Mesenchymal stem cell (in vitro differentiated cells and primary cell): ENCODE measurements at regions not wholly inside any gene's neighbourhood (a gene's known extent, or its start where the extent isn't known, plus 50 kb on each side); places are given as distances from the start of the nearest gene placed in this dataset.

Experiments
- DNase-seq: peaks from one replicate; pipeline ENCODE4 v3.0.0-alpha.2; 2013
- H2AFZ ChIP-seq: one replicate; pipeline ENCODE4 v1.6.1; 2013; ENCODE audit warnings: low read depth, mild to moderate bottlenecking, control low read depth, inconsistent platforms, low read length, moderate library complexity
- H2AK5ac ChIP-seq: 2 replicates; pipeline ENCODE4 v1.6.1; 2013; ENCODE audit warnings: low read length, moderate library complexity, mild to moderate bottlenecking, inconsistent platforms; ENCODE audit not compliant: severe bottlenecking
- H2BK120ac ChIP-seq: one replicate; pipeline ENCODE4 v1.6.1; 2013; ENCODE audit warnings: low read depth, mild to moderate bottlenecking, inconsistent platforms, low read length, moderate library complexity
- H2BK12ac ChIP-seq, 2 experiments: one replicate each; pipeline ENCODE4 v1.6.1; 2013; ENCODE audit warnings: inconsistent platforms in 2 of 2, low read length in 2 of 2, mild to moderate bottlenecking in 2 of 2, moderate library complexity in 2 of 2, control low read depth in 1 of 2
- H2BK15ac ChIP-seq: one replicate; pipeline ENCODE4 v1.6.1; 2013; ENCODE audit warnings: mild to moderate bottlenecking, low read depth, inconsistent platforms; ENCODE audit not compliant: poor library complexity, severe bottlenecking
- H2BK5ac ChIP-seq: 2 replicates; pipeline ENCODE4 v1.6.1; 2013; ENCODE audit warnings: low read depth, mild to moderate bottlenecking, low read length, control low read depth, inconsistent platforms; ENCODE audit not compliant: poor library complexity, severe bottlenecking
- H3K14ac ChIP-seq, 2 experiments: one replicate each; pipeline ENCODE4 v1.6.1; 2013; ENCODE audit warnings: inconsistent platforms in 2 of 2, low read length in 2 of 2, control low read depth in 1 of 2, mild to moderate bottlenecking in 1 of 2, moderate library complexity in 1 of 2
- H3K18ac ChIP-seq, 2 experiments: one replicate each; pipeline ENCODE4 v1.6.1; 2013; ENCODE audit warnings: inconsistent platforms in 2 of 2, low read length in 2 of 2, control low read depth in 1 of 2, low read depth in 1 of 2, mild to moderate bottlenecking in 1 of 2
- H3K23ac ChIP-seq, 2 experiments: one replicate each; pipeline ENCODE4 v1.6.1; 2013; ENCODE audit warnings: inconsistent platforms in 2 of 2, low read length in 2 of 2, mild to moderate bottlenecking in 2 of 2, moderate library complexity in 2 of 2, control low read depth in 1 of 2
- H3K27ac ChIP-seq: 2 replicates; pipeline ENCODE4 v1.5.1; 2013; ENCODE audit warnings: mild to moderate bottlenecking, moderate library complexity, low read length, control low read depth, inconsistent platforms; ENCODE audit not compliant: poor library complexity, severe bottlenecking
- H3K27me3 ChIP-seq, 2 experiments: 2 replicates each; pipeline versions ENCODE4 v1.6.1 to v1.7.0; 2013; ENCODE audit warnings: low read length in 2 of 2, mild to moderate bottlenecking in 2 of 2, moderate library complexity in 2 of 2, control low read depth in 1 of 2, inconsistent platforms in 1 of 2; ENCODE audit not compliant: control insufficient read depth in 1 of 2, insufficient read depth in 1 of 2
- H3K36me3 ChIP-seq, 2 experiments: 2 replicates each; pipeline versions ENCODE4 v1.6.1 to v1.7.0; 2013; ENCODE audit warnings: low read length in 2 of 2, control low read depth in 1 of 2, inconsistent platforms in 1 of 2, low read depth in 1 of 2, mild to moderate bottlenecking in 1 of 2; ENCODE audit not compliant: insufficient read depth in 2 of 2, control insufficient read depth in 1 of 2
- H3K4ac ChIP-seq, 2 experiments: one replicate each; pipeline ENCODE4 v1.6.1; 2013; ENCODE audit warnings: inconsistent platforms in 2 of 2, low read length in 2 of 2, mild to moderate bottlenecking in 2 of 2, moderate library complexity in 2 of 2, control low read depth in 1 of 2, low read depth in 1 of 2
- H3K4me1 ChIP-seq: 2 replicates; pipeline ENCODE4 v1.6.1; 2013; ENCODE audit warnings: low read depth, low read length, control low read depth; ENCODE audit not compliant: control insufficient read depth, insufficient read depth
- H3K4me2 ChIP-seq: 2 replicates; pipeline ENCODE4 v1.6.1; 2013; ENCODE audit warnings: low read length, mild to moderate bottlenecking, inconsistent platforms; ENCODE audit not compliant: poor library complexity, severe bottlenecking
- H3K4me3 ChIP-seq, 2 experiments: 2 replicates each; pipeline versions ENCODE4 v1.5.1 to v1.7.0; 2013; ENCODE audit warnings: low read length in 2 of 2, mild to moderate bottlenecking in 2 of 2, control low read depth in 1 of 2, low read depth in 1 of 2; ENCODE audit not compliant: insufficient read depth in 1 of 2
- H3K79me1 ChIP-seq: replicated peaks from 2 replicates; pipeline ENCODE4 v1.6.1; 2013; ENCODE audit warnings: mild to moderate bottlenecking, control low read depth, low read length, inconsistent platforms; ENCODE audit not compliant: poor library complexity, severe bottlenecking
- H3K9ac ChIP-seq: 2 replicates; pipeline ENCODE4 v1.7.0; 2013; ENCODE audit warnings: mild to moderate bottlenecking, low read length, moderate library complexity
- H3K9me3 ChIP-seq: 2 replicates; pipeline ENCODE4 v1.7.0; 2013; ENCODE audit warnings: mild to moderate bottlenecking, low read length; ENCODE audit not compliant: control insufficient read depth
- H4K8ac ChIP-seq: one replicate; pipeline ENCODE4 v1.6.1; 2013; ENCODE audit warnings: inconsistent platforms, mild to moderate bottlenecking, low read length, moderate library complexity
- H4K91ac ChIP-seq: one replicate; pipeline ENCODE4 v1.6.1; 2013; ENCODE audit warnings: mild to moderate bottlenecking, low read length, inconsistent platforms
- WGBS: methylation state at CpG from one replicate; pipeline ENCODE4 v1.1.7; 2013; ENCODE audit warnings: mixed read lengths; 5-methylcytosine and 5-hydroxymethylcytosine counted together

DNA sequence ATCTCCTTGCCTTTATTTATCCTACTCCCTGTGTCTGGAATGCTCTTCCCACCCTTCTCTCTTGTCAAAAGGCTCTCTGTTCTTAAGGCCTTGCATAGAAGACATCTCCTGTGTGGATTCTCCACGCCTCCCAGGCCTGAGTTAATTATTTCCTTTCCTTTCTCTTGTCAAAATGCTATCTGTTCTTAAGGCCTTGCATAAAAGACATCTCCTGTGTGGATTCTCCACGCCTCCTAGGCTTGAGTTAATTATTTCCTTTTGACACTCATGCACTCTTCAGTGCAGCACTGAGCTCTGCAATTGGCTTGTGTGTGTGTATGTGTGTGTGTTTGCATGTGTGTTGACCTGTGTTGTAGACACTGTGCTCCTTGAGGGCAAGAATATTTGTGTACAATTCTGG, 52.1 kb upstream of the DCD start:
- Histone ChIP-seq H3K4me3 (no peak overlapping the region), H3K23ac (no peak overlapping the region), H2BK120ac (no peak overlapping the region), H3K4me1 (no peaks in the 10 kb centered on the region), H3K4me2 (no peak overlapping the region), H3K79me1 (no peaks in the 10 kb centered on the region), H2AK5ac (no peak overlapping the region), H3K27ac (no peak overlapping the region), H3K27me3 (peaks cover 8 to 33% of the 10 kb centered on the region in 2 experiments), H3K9ac (no peak overlapping the region), H3K4ac (no peak overlapping the region), H2AFZ (no peak overlapping the region), H4K91ac (no peak overlapping the region), H3K14ac (no peak overlapping the region), H2BK12ac (no peak overlapping the region), H2BK5ac (no peak overlapping the region), H4K8ac (no peak overlapping the region), H2BK15ac (no peak overlapping the region), H3K18ac (no peak overlapping the region), H3K36me3 (no peaks in the 10 kb centered on the region), H3K9me3 (no peaks in the 10 kb centered on the region)
- DNase-seq, result no peak
- WGBS, result 29% methylated on average over 2 of the region's 2 CpGs
